GM12864 (cell line): ENCODE measurements at regions not wholly inside any gene's neighbourhood (a gene's known extent, or its start where the extent isn't known, plus 50 kb on each side); places are given as distances from the start of the nearest gene placed in this dataset.

Experiments used
- DNase-seq: peaks from one replicate; pipeline ENCODE4 v3.0.0-alpha.2; 2011; ENCODE audit warnings: low read depth
- H3K4me3 ChIP-seq: 2 replicates; pipeline ENCODE4 v1.5.1; 2011; ENCODE audit warnings: mild to moderate bottlenecking, low read depth, low read length, control low read depth
- CTCF ChIP-seq: IDR thresholded peaks from 2 replicates; pipeline ENCODE4 v1.5.1; 2011; ENCODE audit warnings: low read depth, mild to moderate bottlenecking, moderate library complexity, low read length, control low read depth, inconsistent platforms; ENCODE audit errors: missing control alignments

GRCh38 chr1:195475568-195475967, 1132.7 kb downstream of the KCNT2 start:
- H3K4me3 ChIP-seq: no peak overlapping the region
- TF ChIP-seq CTCF: no peak
- DNase-seq: no peak

GRCh38 chr1:195472291-195472690, 1135.9 kb downstream of the KCNT2 start:
- no peak for TF ChIP-seq CTCF
- H3K4me3 ChIP-seq: no peak overlapping the region
- DNase-seq: no peak

GRCh38 chr1:195466639-195467038, 1141.6 kb downstream of the KCNT2 start:
- no peak for TF ChIP-seq CTCF
- H3K4me3 ChIP-seq: no peak overlapping the region
- DNase-seq: no peak

GRCh38 chr1:195462646-195463045, 1145.6 kb downstream of the KCNT2 start:
- H3K4me3 ChIP-seq: no peak overlapping the region
- no peak for DNase-seq
- no peak for TF ChIP-seq CTCF

- no peak overlapping the region for H3K4me3 ChIP-seq
- no peak for TF ChIP-seq CTCF
- no peak for DNase-seq
Observed at GRCh38 chr1:195462152-195462551, 1146.1 kb downstream of the KCNT2 start.

GRCh38 chr1:195458365-195458764, 1149.9 kb downstream of the KCNT2 start:
- TF ChIP-seq CTCF: no peak
- no peak for DNase-seq
- no peak overlapping the region for H3K4me3 ChIP-seq

GRCh38 chr1:195450794-195451193, 1157.4 kb downstream of the KCNT2 start:
- no peak overlapping the region for H3K4me3 ChIP-seq

More at GRCh38 chr1:195450794-195451193, 1157.4 kb downstream of the KCNT2 start:
- DNase-seq: no peak
- TF ChIP-seq CTCF: no peak
